Smooth muscle cell (in vitro differentiated cells): ENCODE measurements at regions not wholly inside any gene's neighbourhood (a gene's known extent, or its start where the extent isn't known, plus 50 kb on each side); places are given as distances from the start of the nearest gene placed in this dataset.
A peak's percentile ranks its signal among the peaks of the same experiment; 100 is the strongest.

Experiments
- DNase-seq: peaks from one replicate; lab custom pipeline; 2025; ENCODE audit not compliant: unreplicated experiment; lab: John Stamatoyannopoulos, UW
- H2AFZ ChIP-seq: fragments of 200-600 bp; sonication (generic); 2 replicates; pipeline ENCODE4 v1.6.0; 2016; ENCODE audit warnings: antibody characterized with exemption, low read depth, mild to moderate bottlenecking
- H3F3A ChIP-seq: fragments of 200-600 bp; sonication (generic); 2 replicates; pipeline ENCODE4 v1.6.0; 2017; ENCODE audit warnings: antibody characterized with exemption, low read depth
- H3K27ac ChIP-seq: fragments of 200-600 bp; sonication (generic); 2 replicates; pipeline ENCODE4 v1.5.1; 2016; ENCODE audit warnings: low read depth, mild to moderate bottlenecking
- H3K27me3 ChIP-seq: fragments of 200-600 bp; sonication (generic); 2 replicates; pipeline ENCODE4 v1.6.1; 2016; ENCODE audit warnings: low read depth, mild to moderate bottlenecking
- H3K36me3 ChIP-seq: fragments of 200-600 bp; sonication (generic); 2 replicates; pipeline ENCODE4 v1.5.1; 2016; ENCODE audit warnings: low read depth
- H3K4me1 ChIP-seq: fragments of 200-600 bp; sonication (generic); 2 replicates; pipeline ENCODE4 v1.5.1; 2016; ENCODE audit warnings: low read depth
- H3K4me2 ChIP-seq: fragments of 200-600 bp; sonication (generic); 2 replicates; pipeline ENCODE4 v1.6.0; 2016; ENCODE audit warnings: mild to moderate bottlenecking
- H3K4me3 ChIP-seq: fragments of 200-600 bp; sonication (generic); 2 replicates; pipeline ENCODE4 v1.5.1; 2016; ENCODE audit warnings: mild to moderate bottlenecking
- H3K79me2 ChIP-seq: fragments of 200-600 bp; sonication (generic); 2 replicates; pipeline ENCODE4 v1.6.0; 2016; ENCODE audit warnings: low read depth, mild to moderate bottlenecking
- H3K9ac ChIP-seq: fragments of 200-600 bp; sonication (generic); 2 replicates; pipeline ENCODE4 v1.6.0; 2016; ENCODE audit warnings: low read depth
- H3K9me3 ChIP-seq: fragments of 200-600 bp; sonication (generic); replicated peaks from 2 replicates; pipeline ENCODE4 v1.5.1; 2016; ENCODE audit warnings: low read depth
- H4K20me1 ChIP-seq: fragments of 200-600 bp; sonication (generic); 2 replicates; pipeline ENCODE4 v1.6.0; 2016; ENCODE audit warnings: low read depth
- WGBS: methylation state at CpG from one replicate; pipeline ENCODE4 v1.1.7; 2016; ENCODE audit warnings: low lambda C conversion rate; 5-methylcytosine and 5-hydroxymethylcytosine counted together
- TF ChIP-seq, protein P1 (sequence below): fragments of 200-600 bp; sonication (generic); IDR thresholded peaks from 2 replicates; pipeline ENCODE4 v1.5.1; 2017; ENCODE audit warnings: borderline replicate concordance, mild to moderate bottlenecking, antibody characterized with exemption; ENCODE audit not compliant: insufficient read depth, poor library complexity, severe bottlenecking

DNA sequence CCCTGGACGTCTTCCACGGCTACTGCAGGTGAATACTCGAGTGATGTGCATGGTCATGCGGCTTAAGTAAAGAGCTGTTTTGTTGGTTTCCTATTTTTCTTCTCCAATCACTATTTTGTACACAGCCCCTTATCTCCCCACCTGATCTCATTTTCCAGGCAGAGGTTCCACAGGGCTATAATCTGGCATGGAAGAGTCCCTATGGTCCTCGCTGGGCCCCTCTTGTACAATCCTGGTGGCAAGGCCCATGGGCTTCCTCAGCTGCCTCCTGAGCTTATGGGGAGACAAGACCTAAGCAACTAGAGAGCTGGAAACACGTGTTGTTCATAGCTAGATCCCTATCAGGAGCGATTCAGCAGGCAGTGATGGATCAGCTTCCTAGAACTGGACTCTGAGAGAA is 181.3 kb upstream of the ADO start:
- no peaks in the 10 kb centered on the region for H3K9me3 ChIP-seq
- H3K79me2 ChIP-seq, result no peaks in the 10 kb centered on the region
- no peaks in the 10 kb centered on the region for H3K36me3 ChIP-seq
- H3K4me1 ChIP-seq, result peaks cover 24% of the 10 kb centered on the region
- TF ChIP-seq, protein P1, sequence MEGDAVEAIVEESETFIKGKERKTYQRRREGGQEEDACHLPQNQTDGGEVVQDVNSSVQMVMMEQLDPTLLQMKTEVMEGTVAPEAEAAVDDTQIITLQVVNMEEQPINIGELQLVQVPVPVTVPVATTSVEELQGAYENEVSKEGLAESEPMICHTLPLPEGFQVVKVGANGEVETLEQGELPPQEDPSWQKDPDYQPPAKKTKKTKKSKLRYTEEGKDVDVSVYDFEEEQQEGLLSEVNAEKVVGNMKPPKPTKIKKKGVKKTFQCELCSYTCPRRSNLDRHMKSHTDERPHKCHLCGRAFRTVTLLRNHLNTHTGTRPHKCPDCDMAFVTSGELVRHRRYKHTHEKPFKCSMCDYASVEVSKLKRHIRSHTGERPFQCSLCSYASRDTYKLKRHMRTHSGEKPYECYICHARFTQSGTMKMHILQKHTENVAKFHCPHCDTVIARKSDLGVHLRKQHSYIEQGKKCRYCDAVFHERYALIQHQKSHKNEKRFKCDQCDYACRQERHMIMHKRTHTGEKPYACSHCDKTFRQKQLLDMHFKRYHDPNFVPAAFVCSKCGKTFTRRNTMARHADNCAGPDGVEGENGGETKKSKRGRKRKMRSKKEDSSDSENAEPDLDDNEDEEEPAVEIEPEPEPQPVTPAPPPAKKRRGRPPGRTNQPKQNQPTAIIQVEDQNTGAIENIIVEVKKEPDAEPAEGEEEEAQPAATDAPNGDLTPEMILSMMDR, result no peak
- no peak overlapping the region for H2AFZ ChIP-seq
- WGBS, result 95% methylated on average over 7 of the region's 7 CpGs
- no peaks in the 10 kb centered on the region for H3K27me3 ChIP-seq
- no peak overlapping the region for H3K4me3 ChIP-seq
- DNase-seq, result no peak
- H4K20me1 ChIP-seq, result no peaks in the 10 kb centered on the region
- no peak overlapping the region for H3K27ac ChIP-seq
- peaks cover 9% of the 10 kb centered on the region for H3F3A ChIP-seq
- H3K9ac ChIP-seq, result no peak overlapping the region
- H3K4me2 ChIP-seq, result no peak overlapping the region

DNA sequence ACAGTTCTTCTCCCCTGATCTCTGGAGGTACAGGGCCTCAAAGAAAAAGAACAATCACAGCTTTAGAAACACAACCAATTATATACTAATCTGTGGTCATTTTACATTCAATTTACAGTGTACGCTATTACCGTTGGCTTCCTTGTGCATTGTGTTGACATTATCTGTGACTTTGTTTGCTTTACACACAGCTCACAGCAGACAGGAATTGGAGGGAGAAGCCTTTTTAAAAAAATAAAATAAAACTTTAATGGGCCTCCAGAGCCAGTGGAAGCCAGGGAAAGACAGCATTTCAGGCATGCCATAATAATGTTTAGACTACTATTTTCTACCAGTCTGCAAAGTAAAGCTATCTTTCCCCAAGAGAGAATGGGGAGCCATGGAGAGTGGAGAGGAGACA is 179.0 kb upstream of the ADO start:
- Histone ChIP-seq H3K36me3 (no peaks in the 10 kb centered on the region), H3K4me2 (peak overlapping the region; percentile 76), H3K9ac (no peak overlapping the region), H4K20me1 (no peaks in the 10 kb centered on the region), H3K4me1 (peaks cover 24% of the 10 kb centered on the region), H2AFZ (peak overlapping the region; percentile 74), H3K79me2 (no peaks in the 10 kb centered on the region), H3K9me3 (no peaks in the 10 kb centered on the region), H3K27me3 (no peaks in the 10 kb centered on the region), H3F3A (peaks cover 9% of the 10 kb centered on the region), H3K4me3 (no peak overlapping the region), H3K27ac (peak overlapping the region; percentile 92)
- 40% methylated on average over 2 of the region's 2 CpGs for WGBS
- TF ChIP-seq, protein P1, result no peak
- DNase-seq, result no peak

DNA sequence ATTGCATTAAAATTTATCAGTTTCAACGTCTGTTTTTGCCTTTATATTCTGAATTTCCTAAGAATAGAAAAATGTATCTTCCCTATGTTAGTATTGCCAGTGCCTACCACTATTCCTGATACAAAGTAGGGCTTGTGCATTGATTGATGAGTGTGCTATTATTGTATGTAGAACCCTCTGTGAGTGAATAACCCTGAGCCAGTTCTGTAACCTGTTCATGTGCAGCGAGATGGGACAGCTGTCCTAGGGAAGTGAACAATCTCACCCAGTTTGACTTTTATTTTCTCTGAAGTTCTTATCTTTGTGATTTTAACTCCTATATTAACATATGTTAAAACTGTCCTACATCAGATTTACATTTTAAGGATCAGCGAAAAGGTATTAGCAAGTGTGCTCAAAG is 178.4 kb upstream of the ADO start:
- Histone ChIP-seq H3K27ac (peak overlapping the region; percentile 92), H3K4me2 (peak overlapping the region; percentile 76), H3K4me1 (peaks cover 24% of the 10 kb centered on the region), H3K36me3 (no peaks in the 10 kb centered on the region), H3K9ac (no peak overlapping the region), H4K20me1 (no peaks in the 10 kb centered on the region), H3K27me3 (no peaks in the 10 kb centered on the region), H2AFZ (peak overlapping the region; percentile 74), H3K4me3 (no peak overlapping the region), H3F3A (peaks cover 9% of the 10 kb centered on the region), H3K79me2 (no peaks in the 10 kb centered on the region), H3K9me3 (no peaks in the 10 kb centered on the region)
- 37% methylated on average over 3 of the region's 3 CpGs for WGBS
- TF ChIP-seq, protein P1, result no peak
- DNase-seq, result no peak

DNA sequence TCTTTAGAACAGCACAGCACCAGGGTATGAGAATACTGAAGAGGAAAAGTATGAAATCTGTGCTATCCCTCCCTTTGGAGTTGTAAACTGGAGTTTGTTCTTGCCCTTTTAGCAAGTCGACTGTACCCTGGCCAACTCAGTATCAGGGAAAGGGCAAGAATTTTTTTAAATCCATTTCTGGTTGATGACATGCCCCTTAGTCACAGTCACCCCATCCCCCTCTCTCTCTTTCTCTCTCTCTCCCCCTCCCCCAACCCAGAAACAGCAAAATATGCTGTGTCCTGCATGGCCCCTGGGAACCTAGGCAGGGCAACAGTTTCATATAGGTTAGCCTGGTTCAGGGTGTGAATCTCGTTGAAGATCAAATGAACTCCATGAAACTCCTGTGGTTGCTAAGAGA is 177.7 kb upstream of the ADO start:
- Histone ChIP-seq H3K79me2 (no peaks in the 10 kb centered on the region), H3K4me1 (peaks cover 24% of the 10 kb centered on the region), H3K27ac (peak overlapping the region; percentile 92), H3K27me3 (no peaks in the 10 kb centered on the region), H3F3A (peaks cover 9% of the 10 kb centered on the region), H3K4me3 (no peak overlapping the region), H4K20me1 (no peaks in the 10 kb centered on the region), H3K9ac (peak overlapping the region; percentile 58), H3K4me2 (peak overlapping the region; percentile 76), H2AFZ (no peak overlapping the region), H3K9me3 (no peaks in the 10 kb centered on the region), H3K36me3 (no peaks in the 10 kb centered on the region)
- DNase-seq, result no peak
- WGBS, result 20% methylated on average over 2 of the region's 2 CpGs
- TF ChIP-seq, protein P1, result no peak
